ENCODE measurements at regions not wholly inside any gene's neighbourhood (a gene's known extent, or its start where the extent isn't known, plus 50 kb on each side); places are given as distances from the start of the nearest gene placed in this dataset.

DNA sequence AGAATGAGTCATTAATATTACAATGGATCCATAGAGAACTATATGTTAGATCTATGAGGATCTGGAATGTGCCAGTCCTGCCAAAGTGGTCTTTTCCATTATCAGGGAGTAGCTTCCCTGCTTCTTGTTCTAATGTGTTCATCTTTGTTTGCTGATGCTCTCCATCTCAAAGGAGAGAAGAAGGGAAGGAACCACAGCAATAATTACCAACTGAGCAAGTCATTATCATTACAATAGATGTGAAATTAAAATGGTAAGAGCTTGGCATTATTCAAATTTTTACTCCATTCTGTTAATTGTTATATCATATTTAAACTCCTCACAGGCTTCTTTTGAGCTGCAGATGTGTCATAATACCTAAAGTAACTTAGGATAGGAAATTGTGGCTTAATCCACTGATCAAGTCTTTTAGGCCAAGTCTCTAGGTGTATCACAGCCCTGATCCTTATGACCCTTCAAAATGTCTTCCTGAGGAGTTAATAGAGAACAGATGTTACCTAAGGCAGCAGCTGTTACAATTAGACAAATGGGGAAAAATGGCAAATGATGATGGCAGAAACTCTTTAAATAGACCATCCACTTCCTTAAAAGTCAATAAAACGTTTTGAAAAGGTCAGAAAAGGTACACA is 1492.7 kb upstream of the IGFBP7 start:
- Histone ChIP-seq H3K4me2 (ENCODE audit: low read length) (no peak overlapping the region), H3K9ac (ENCODE audit: low read length) (no peak overlapping the region), H3K9me2 (ENCODE audit: insufficient read depth, low read length) (no peaks in the 10 kb centered on the region), H3K36me3 (ENCODE audit: insufficient read depth, low read length) (no peaks in the 10 kb centered on the region), H3K4me3 (ENCODE audit: low read length) (no peak overlapping the region), H3F3A (ENCODE audit: insufficient read depth, low read length, poor library complexity, severe bottlenecking) (no peaks in the 10 kb centered on the region), H4K20me1 (ENCODE audit: insufficient read depth) (no peaks in the 10 kb centered on the region), H3K9me3 (ENCODE audit: low read length) (no peaks in the 10 kb centered on the region), H3K27me3 (ENCODE audit: insufficient read depth, low read depth, low read length) (no peaks in the 10 kb centered on the region), H3K79me2 (replicated peaks; ENCODE audit: insufficient read depth, low read length) (no peaks in the 10 kb centered on the region), H3K27ac (ENCODE audit: low read length) (no peak overlapping the region), H2AFZ (ENCODE audit: low read depth, low read length) (no peak overlapping the region)
- TF ChIP-seq TAF1 (IDR thresholded peaks at IDR 0.05; ENCODE audit: low read depth) (no peak), EP300 (conservative IDR thresholded peaks at IDR 0.05; ENCODE audit: poor library complexity, severe bottlenecking) (no peak), MXI1 (conservative IDR thresholded peaks at IDR 0.05; ENCODE audit: poor library complexity, severe bottlenecking) (no peak), SMC3 (conservative IDR thresholded peaks at IDR 0.05; ENCODE audit: poor library complexity) (no peak), RAD21 (conservative IDR thresholded peaks at IDR 0.05) (no peak), POLR2AphosphoS5 (IDR thresholded peaks at IDR 0.05) (no peak), EZH2 (IDR thresholded peaks at IDR 0.05; ENCODE audit: borderline replicate concordance, insufficient read depth, low read length, poor library complexity, severe bottlenecking) (no peak)
- TF ChIP-seq, protein P1, sequence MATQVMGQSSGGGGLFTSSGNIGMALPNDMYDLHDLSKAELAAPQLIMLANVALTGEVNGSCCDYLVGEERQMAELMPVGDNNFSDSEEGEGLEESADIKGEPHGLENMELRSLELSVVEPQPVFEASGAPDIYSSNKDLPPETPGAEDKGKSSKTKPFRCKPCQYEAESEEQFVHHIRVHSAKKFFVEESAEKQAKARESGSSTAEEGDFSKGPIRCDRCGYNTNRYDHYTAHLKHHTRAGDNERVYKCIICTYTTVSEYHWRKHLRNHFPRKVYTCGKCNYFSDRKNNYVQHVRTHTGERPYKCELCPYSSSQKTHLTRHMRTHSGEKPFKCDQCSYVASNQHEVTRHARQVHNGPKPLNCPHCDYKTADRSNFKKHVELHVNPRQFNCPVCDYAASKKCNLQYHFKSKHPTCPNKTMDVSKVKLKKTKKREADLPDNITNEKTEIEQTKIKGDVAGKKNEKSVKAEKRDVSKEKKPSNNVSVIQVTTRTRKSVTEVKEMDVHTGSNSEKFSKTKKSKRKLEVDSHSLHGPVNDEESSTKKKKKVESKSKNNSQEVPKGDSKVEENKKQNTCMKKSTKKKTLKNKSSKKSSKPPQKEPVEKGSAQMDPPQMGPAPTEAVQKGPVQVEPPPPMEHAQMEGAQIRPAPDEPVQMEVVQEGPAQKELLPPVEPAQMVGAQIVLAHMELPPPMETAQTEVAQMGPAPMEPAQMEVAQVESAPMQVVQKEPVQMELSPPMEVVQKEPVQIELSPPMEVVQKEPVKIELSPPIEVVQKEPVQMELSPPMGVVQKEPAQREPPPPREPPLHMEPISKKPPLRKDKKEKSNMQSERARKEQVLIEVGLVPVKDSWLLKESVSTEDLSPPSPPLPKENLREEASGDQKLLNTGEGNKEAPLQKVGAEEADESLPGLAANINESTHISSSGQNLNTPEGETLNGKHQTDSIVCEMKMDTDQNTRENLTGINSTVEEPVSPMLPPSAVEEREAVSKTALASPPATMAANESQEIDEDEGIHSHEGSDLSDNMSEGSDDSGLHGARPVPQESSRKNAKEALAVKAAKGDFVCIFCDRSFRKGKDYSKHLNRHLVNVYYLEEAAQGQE (IDR thresholded peaks at IDR 0.05; ENCODE audit: borderline replicate concordance): no peak
- TF ChIP-seq, protein P2, sequence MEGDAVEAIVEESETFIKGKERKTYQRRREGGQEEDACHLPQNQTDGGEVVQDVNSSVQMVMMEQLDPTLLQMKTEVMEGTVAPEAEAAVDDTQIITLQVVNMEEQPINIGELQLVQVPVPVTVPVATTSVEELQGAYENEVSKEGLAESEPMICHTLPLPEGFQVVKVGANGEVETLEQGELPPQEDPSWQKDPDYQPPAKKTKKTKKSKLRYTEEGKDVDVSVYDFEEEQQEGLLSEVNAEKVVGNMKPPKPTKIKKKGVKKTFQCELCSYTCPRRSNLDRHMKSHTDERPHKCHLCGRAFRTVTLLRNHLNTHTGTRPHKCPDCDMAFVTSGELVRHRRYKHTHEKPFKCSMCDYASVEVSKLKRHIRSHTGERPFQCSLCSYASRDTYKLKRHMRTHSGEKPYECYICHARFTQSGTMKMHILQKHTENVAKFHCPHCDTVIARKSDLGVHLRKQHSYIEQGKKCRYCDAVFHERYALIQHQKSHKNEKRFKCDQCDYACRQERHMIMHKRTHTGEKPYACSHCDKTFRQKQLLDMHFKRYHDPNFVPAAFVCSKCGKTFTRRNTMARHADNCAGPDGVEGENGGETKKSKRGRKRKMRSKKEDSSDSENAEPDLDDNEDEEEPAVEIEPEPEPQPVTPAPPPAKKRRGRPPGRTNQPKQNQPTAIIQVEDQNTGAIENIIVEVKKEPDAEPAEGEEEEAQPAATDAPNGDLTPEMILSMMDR (IDR thresholded peaks at IDR 0.05; ENCODE audit: poor library complexity, severe bottlenecking): no peak

GRCh38 chr4:58602022-58602421 is 1491.8 kb upstream of the IGFBP7 start:
- H3K4me3 ChIP-seq (ENCODE audit: low read length): no peak overlapping the region
- H3K4me2 ChIP-seq (ENCODE audit: low read length): no peak overlapping the region
- H3K36me3 ChIP-seq (ENCODE audit: insufficient read depth, low read length): no peaks in the 10 kb centered on the region
- TF ChIP-seq SMC3 (conservative IDR thresholded peaks at IDR 0.05; ENCODE audit: poor library complexity) (no peak), EP300 (conservative IDR thresholded peaks at IDR 0.05; ENCODE audit: poor library complexity, severe bottlenecking) (no peak), MXI1 (conservative IDR thresholded peaks at IDR 0.05; ENCODE audit: poor library complexity, severe bottlenecking) (no peak), POLR2AphosphoS5 (IDR thresholded peaks at IDR 0.05) (no peak)
- TF ChIP-seq, protein P1 (IDR thresholded peaks at IDR 0.05; ENCODE audit: borderline replicate concordance): no peak
- TF ChIP-seq, protein P2 (IDR thresholded peaks at IDR 0.05; ENCODE audit: poor library complexity, severe bottlenecking): no peak
- H3K27ac ChIP-seq (ENCODE audit: low read length): no peak overlapping the region
- H3K9ac ChIP-seq (ENCODE audit: low read length): no peak overlapping the region
- H3F3A ChIP-seq (ENCODE audit: insufficient read depth, low read length, poor library complexity, severe bottlenecking): no peaks in the 10 kb centered on the region
- no peaks in the 10 kb centered on the region for H3K9me3 ChIP-seq (ENCODE audit: low read length)
- no peaks in the 10 kb centered on the region for H4K20me1 ChIP-seq (ENCODE audit: insufficient read depth)
- no peak overlapping the region for H2AFZ ChIP-seq (ENCODE audit: low read depth, low read length)
- no peaks in the 10 kb centered on the region for H3K9me2 ChIP-seq (ENCODE audit: insufficient read depth, low read length)
- no peaks in the 10 kb centered on the region for H3K79me2 ChIP-seq (replicated peaks; ENCODE audit: insufficient read depth, low read length)
- no peaks in the 10 kb centered on the region for H3K27me3 ChIP-seq (ENCODE audit: insufficient read depth, low read depth, low read length)
